Upper lobe of left lung (tissue), 6 donors: ENCODE measurements at regions not wholly inside any gene's neighbourhood (a gene's known extent, or its start where the extent isn't known, plus 50 kb on each side); places are given as distances from the start of the nearest gene placed in this dataset.

Experiments
- ATAC-seq, 2 donors: fragments of 200-7000 bp; cut with Tn5 transposase; one replicate each; pipeline ENCODE4 v1.9.1; 2022; ENCODE audit warnings: mild to moderate bottlenecking in 2 of 2, moderate library complexity in 2 of 2; ENCODE audit not compliant: low FRiP score in 2 of 2
- DNase-seq, 2 donors: peaks; one replicate each; pipeline ENCODE4 v3.0.0-alpha.2; 2019 to 2020
- H3K27ac ChIP-seq, 4 donors: fragments of 200-600 bp; sonication (generic); one replicate each; pipeline ENCODE4 v1.5.1; 2016 to 2019
- H3K27me3 ChIP-seq, 4 donors: fragments of 200-600 bp; sonication (generic); one replicate each; pipeline ENCODE4 v1.5.1; 2017 to 2019
- H3K36me3 ChIP-seq, 4 donors: fragments of 200-600 bp; sonication (generic); one replicate each; pipeline ENCODE4 v1.5.1; 2016 to 2019
- H3K4me1 ChIP-seq, 4 donors: fragments of 200-600 bp; sonication (generic); one replicate each; pipeline ENCODE4 v1.5.1; 2018 to 2019
- H3K4me3 ChIP-seq, 4 donors: fragments of 200-600 bp; sonication (generic); one replicate each; pipeline ENCODE4 v1.5.1; 2017 to 2019; ENCODE audit warnings: mild to moderate bottlenecking in 2 of 4, moderate library complexity in 1 of 4
- H3K9me3 ChIP-seq, 4 donors: fragments of 200-600 bp; sonication (generic); one replicate each; pipeline ENCODE4 v1.5.1; 2018 to 2019
- CTCF ChIP-seq, 6 experiments: fragments of 450-650 bp in 4 of 6; fragments of 200-600 bp in 2 of 6; sonication (generic) in 2 of 6; IDR thresholded peaks; one replicate each; pipeline ENCODE4 v1.5.1; 2016 to 2019; ENCODE audit warnings: antibody characterized with exemption in 6 of 6
- EP300 ChIP-seq, 4 donors: sonication (generic); formaldehyde crosslinking; IDR thresholded peaks; one replicate each; pipeline ENCODE4 v1.5.1; 2017; ENCODE audit warnings: antibody characterized with exemption in 4 of 4, control low read depth in 2 of 4
- POLR2A ChIP-seq, 4 donors: fragments of 450-650 bp; IDR thresholded peaks; one replicate each; pipeline ENCODE4 v1.5.1; 2016 to 2017; ENCODE audit warnings: antibody characterized with exemption in 4 of 4, mild to moderate bottlenecking in 2 of 4
- POLR2AphosphoS5 ChIP-seq, 2 donors: sonication (generic); formaldehyde crosslinking; IDR thresholded peaks; one replicate each; pipeline ENCODE4 v1.5.1; 2017; ENCODE audit warnings: antibody characterized with exemption in 2 of 2
- WGBS, 2 donors: methylation state at CpG; one replicate each; pipeline ENCODE4 v1.1.5; 2017 to 2018; 5-methylcytosine and 5-hydroxymethylcytosine counted together
- donor health status: DM: no; HTN: no; CAD: no; lungs with moderate emphysema.
- donor health status: DM: no; HTN: yes; CAD: no; lungs with severe emphysema.

DNA sequence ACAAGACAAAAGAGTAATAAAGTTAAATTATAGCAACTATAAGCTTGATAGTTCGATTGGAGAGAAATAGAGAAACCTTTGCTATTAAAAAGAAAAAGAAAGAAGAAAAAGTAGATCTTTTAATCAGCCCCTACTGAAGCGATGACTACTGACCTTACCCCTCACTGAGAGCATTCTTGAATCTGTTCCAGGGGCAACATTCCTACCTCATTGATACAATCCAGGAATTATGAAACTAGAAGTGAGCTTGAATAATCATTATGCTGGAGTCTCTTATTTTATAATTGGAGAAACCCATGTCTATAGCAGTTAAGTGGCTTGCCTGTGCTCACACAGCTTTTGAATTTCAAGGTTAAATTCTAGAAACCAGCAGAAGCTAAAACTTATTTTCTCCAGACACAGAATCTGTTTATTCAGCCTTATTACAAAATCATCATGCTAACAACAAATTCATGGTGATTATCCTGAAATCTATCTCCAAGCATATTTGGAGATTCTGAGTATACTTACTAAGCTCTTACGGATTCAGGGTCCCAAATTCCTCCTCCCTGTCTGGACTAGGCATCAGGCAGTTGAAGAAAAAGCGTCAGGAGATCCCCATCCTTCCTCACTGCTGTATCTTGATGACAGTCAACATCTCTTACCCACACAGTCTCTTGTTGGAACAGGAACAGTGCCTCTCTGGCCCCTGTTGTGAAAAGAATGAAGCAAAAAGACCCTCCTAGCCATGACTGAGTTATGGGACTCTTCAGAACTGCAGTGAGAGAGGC is 547.6 kb upstream of the WWC1 start:
- no peak for DNase-seq
- H3K9me3 ChIP-seq: no peaks in the 10 kb centered on the region
- TF ChIP-seq EP300 (IDR thresholded peaks at IDR 0.05): no peak
- TF ChIP-seq POLR2AphosphoS5 (IDR thresholded peaks at IDR 0.05): no peak
- no peaks in the 10 kb centered on the region for H3K4me1 ChIP-seq
- ATAC-seq: no peak
- no peak overlapping the region for H3K4me3 ChIP-seq
- 55 to 56% methylated on average over 4 of the region's 4 CpGs for WGBS, 2 donors
- H3K27me3 ChIP-seq: no peaks in the 10 kb centered on the region
- no peaks in the 10 kb centered on the region for H3K36me3 ChIP-seq
- H3K27ac ChIP-seq: no peak overlapping the region

DNA sequence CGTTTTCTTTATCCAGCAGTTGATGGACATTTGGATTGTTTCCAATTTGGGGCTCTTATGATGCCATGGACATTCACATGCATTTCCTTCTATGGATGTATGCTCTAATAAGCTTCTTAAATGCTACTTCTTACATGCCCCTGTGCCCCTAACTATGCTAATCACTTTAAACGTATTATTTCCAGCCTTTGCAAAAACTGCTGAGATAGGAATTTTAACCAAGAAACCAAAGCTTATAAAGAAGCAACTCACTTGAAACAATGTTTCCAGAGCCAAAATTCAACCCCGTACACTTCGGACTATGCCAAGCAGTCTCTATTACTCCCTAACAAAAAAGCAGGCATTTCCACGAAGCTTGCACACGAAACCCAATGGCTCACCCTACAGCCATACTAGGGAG is 545.6 kb upstream of the WWC1 start:
- no peak for DNase-seq
- no peaks in the 10 kb centered on the region for H3K9me3 ChIP-seq
- H3K27ac ChIP-seq: no peak overlapping the region
- H3K27me3 ChIP-seq: no peaks in the 10 kb centered on the region
- 80 to 81% methylated on average over 6 of the region's 6 CpGs for WGBS, 2 donors
- TF ChIP-seq POLR2A (IDR thresholded peaks at IDR 0.05): no peak
- ATAC-seq: no peak
- no peaks in the 10 kb centered on the region for H3K4me1 ChIP-seq
- H3K36me3 ChIP-seq: no peaks in the 10 kb centered on the region
- no peak overlapping the region for H3K4me3 ChIP-seq

GRCh38 chr5:167750586-167750985 is 540.9 kb upstream of the WWC1 start:
- ATAC-seq (no peak), DNase-seq (no peak)
- TF ChIP-seq EP300 (IDR thresholded peaks at IDR 0.05) (no peak), CTCF (IDR thresholded peaks at IDR 0.05) (no peak), POLR2A (IDR thresholded peaks at IDR 0.05) (no peak), POLR2AphosphoS5 (IDR thresholded peaks at IDR 0.05) (no peak)
- Histone ChIP-seq H3K9me3 (no peaks in the 10 kb centered on the region), H3K27ac (no peak overlapping the region), H3K4me1 (no peaks in the 10 kb centered on the region), H3K4me3 (no peak overlapping the region), H3K27me3 (no peaks in the 10 kb centered on the region), H3K36me3 (no peaks in the 10 kb centered on the region)
- 88 to 94% methylated on average over 1 of the region's 1 CpG for WGBS, 2 donors

GRCh38 chr5:167752936-167753335 is 538.5 kb upstream of the WWC1 start:
- WGBS, 2 donors: 48 to 72% methylated on average over 4 of the region's 4 CpGs
- Histone ChIP-seq H3K4me3 (no peak overlapping the region), H3K27ac (no peak overlapping the region), H3K27me3 (no peaks in the 10 kb centered on the region), H3K9me3 (no peaks in the 10 kb centered on the region), H3K4me1 (no peaks in the 10 kb centered on the region), H3K36me3 (no peaks in the 10 kb centered on the region)
- DNase-seq (no peak), ATAC-seq (no peak)
- TF ChIP-seq EP300 (IDR thresholded peaks at IDR 0.05) (no peak), POLR2AphosphoS5 (IDR thresholded peaks at IDR 0.05) (no peak), POLR2A (IDR thresholded peaks at IDR 0.05) (no peak), CTCF (IDR thresholded peaks at IDR 0.05) (no peak)

DNA sequence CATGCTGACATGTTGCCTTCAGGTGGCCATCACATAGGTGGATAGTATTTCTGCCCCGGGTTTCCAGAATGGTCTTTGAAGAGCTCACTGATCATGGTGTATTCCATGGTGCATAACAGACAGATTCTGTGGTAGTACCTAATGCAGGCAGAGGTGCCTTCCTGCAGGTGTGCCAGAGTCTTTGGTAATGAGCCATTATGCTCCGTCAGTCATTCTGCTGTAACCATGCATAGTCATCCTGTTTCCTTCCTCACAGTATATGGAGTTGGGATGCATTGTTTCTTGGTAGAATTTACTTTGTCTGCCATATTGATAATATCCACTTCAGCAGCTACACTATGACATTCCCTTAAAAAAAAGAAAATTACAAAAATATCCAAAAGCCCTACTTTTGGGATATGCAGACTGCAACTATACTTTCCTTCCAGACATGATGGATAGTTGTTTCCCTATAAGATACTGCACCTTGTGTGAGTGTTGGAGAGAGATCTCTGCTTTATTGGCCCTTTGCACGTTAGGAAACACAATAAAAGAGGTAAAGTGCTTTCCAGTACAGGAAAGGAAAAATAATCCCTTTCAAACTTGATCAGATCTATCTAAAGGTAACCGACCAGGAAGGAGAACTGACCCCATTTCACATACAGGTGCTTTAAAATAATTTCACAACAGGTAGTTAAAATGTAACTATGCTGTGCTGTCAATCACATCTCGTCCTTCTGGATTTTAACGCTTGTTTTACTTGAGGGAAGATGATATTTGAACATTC is 537.5 kb upstream of the WWC1 start:
- Histone ChIP-seq H3K4me3 (no peak overlapping the region), H3K9me3 (no peaks in the 10 kb centered on the region), H3K36me3 (no peaks in the 10 kb centered on the region), H3K27me3 (no peaks in the 10 kb centered on the region), H3K4me1 (no peaks in the 10 kb centered on the region), H3K27ac (no peak overlapping the region)
- ATAC-seq (no peak), DNase-seq (no peak)
- WGBS, 2 donors: 64 to 68% methylated on average over 6 of the region's 6 CpGs
- TF ChIP-seq POLR2AphosphoS5 (IDR thresholded peaks at IDR 0.05): no peak
- TF ChIP-seq EP300 (IDR thresholded peaks at IDR 0.05): no peak
- no peak for TF ChIP-seq CTCF (IDR thresholded peaks at IDR 0.05)
- TF ChIP-seq POLR2A (IDR thresholded peaks at IDR 0.05): no peak
